ENCODE measurements at regions not wholly inside any gene's neighbourhood (a gene's known extent, or its start where the extent isn't known, plus 50 kb on each side); places are given as distances from the start of the nearest gene placed in this dataset.

GRCh38 chr2:120958623-120959366 is 223.1 kb downstream of the GLI2 start:
- no peak for DNase-seq

GRCh38 chr2:120959426-120959825 is 223.8 kb downstream of the GLI2 start:
- no peak for DNase-seq

- no peak for DNase-seq
Measured at GRCh38 chr2:120960770-120961366, 225.2 kb downstream of the GLI2 start.

- DNase-seq: no peak
Measured at GRCh38 chr2:120961396-120961795, 225.7 kb downstream of the GLI2 start.

GRCh38 chr2:120963997-120964705 is 228.5 kb downstream of the GLI2 start:
- DNase-seq: no peak

- DNase-seq: no peak
Measured at GRCh38 chr2:120964819-120965218, 229.2 kb downstream of the GLI2 start.

- no peak for DNase-seq
Measured at GRCh38 chr2:120966510-120967254, 231.0 kb downstream of the GLI2 start.

- no peak for DNase-seq
Measured at GRCh38 chr2:120968307-120969015, 232.8 kb downstream of the GLI2 start.

- no peak for DNase-seq
Measured at GRCh38 chr2:120969613-120970355, 234.1 kb downstream of the GLI2 start.

- no peak for DNase-seq
Measured at GRCh38 chr2:120971866-120972265, 236.2 kb downstream of the GLI2 start.

GRCh38 chr2:120972286-120972685 is 236.6 kb downstream of the GLI2 start:
- no peak for DNase-seq

- DNase-seq: no peak
Measured at GRCh38 chr2:120973196-120973595, 237.5 kb downstream of the GLI2 start.

GRCh38 chr2:120974950-120975349 is 239.3 kb downstream of the GLI2 start:
- no peak for DNase-seq

- DNase-seq: no peak
Measured at GRCh38 chr2:120976501-120977307, 241.0 kb downstream of the GLI2 start.

- no peak for DNase-seq
Measured at GRCh38 chr2:120977582-120978358, 242.1 kb downstream of the GLI2 start.

- no peak for DNase-seq
Measured at GRCh38 chr2:120978359-120979050, 242.8 kb downstream of the GLI2 start.

GRCh38 chr2:120979398-120979797 is 243.7 kb downstream of the GLI2 start:
- no peak for DNase-seq

GRCh38 chr2:120979921-120980320 is 244.3 kb downstream of the GLI2 start:
- DNase-seq: no peak

GRCh38 chr2:120981443-120981842 is 245.8 kb downstream of the GLI2 start:
- no peak for DNase-seq

- no peak for DNase-seq
Measured at GRCh38 chr2:120982598-120982997, 246.9 kb downstream of the GLI2 start.

Measured in NCI-H2171 treated with DMSO at 0.1 percent for 48 hours (cell line).